GM19240 (cell line): ENCODE measurements at regions not wholly inside any gene's neighbourhood (a gene's known extent, or its start where the extent isn't known, plus 50 kb on each side); places are given as distances from the start of the nearest gene placed in this dataset.
A peak's percentile ranks its signal among the peaks of the same experiment; 100 is the strongest.

Experiments used
- DNase-seq: peaks from one replicate; pipeline ENCODE4 v3.0.0; 2011; ENCODE audit warnings: low spot score; ENCODE audit not compliant: insufficient read length

GRCh38 chr2:129870685-129871241, 108.7 kb upstream of the RAB6C start:
- no peak for DNase-seq

GRCh38 chr2:129872446-129872845, 107.0 kb upstream of the RAB6C start:
- no peak for DNase-seq

GRCh38 chr2:129876541-129876940, 102.9 kb upstream of the RAB6C start:
- no peak for DNase-seq

- peak; percentile 94 for DNase-seq
These were observed 102.2 kb upstream of the RAB6C start for GRCh38 chr2:129877289-129877741.

- DNase-seq: no peak
These were observed 101.4 kb upstream of the RAB6C start for GRCh38 chr2:129877795-129878775.

GRCh38 chr2:129879614-129880180, 99.8 kb upstream of the RAB6C start:
- DNase-seq: no peak

- DNase-seq: no peak
These were observed 99.2 kb upstream of the RAB6C start for GRCh38 chr2:129880309-129880708.

GRCh38 chr2:129880971-129881370, 98.5 kb upstream of the RAB6C start:
- no peak for DNase-seq

GRCh38 chr2:129881786-129882396, 97.6 kb upstream of the RAB6C start:
- no peak for DNase-seq

- DNase-seq: no peak
These were observed 97.0 kb upstream of the RAB6C start for GRCh38 chr2:129882476-129882875.

GRCh38 chr2:129883121-129883520, 96.3 kb upstream of the RAB6C start:
- DNase-seq: no peak

GRCh38 chr2:129884221-129884786, 95.2 kb upstream of the RAB6C start:
- DNase-seq: no peak

GRCh38 chr2:129885735-129886134, 93.7 kb upstream of the RAB6C start:
- no peak for DNase-seq

GRCh38 chr2:129887688-129888266, 91.7 kb upstream of the RAB6C start:
- DNase-seq: no peak

- no peak for DNase-seq
These were observed 91.0 kb upstream of the RAB6C start for GRCh38 chr2:129888461-129888860.

GRCh38 chr2:129888896-129889295, 90.6 kb upstream of the RAB6C start:
- no peak for DNase-seq

- no peak for DNase-seq
These were observed 87.8 kb upstream of the RAB6C start for GRCh38 chr2:129891341-129892320.

- no peak for DNase-seq
These were observed 87.1 kb upstream of the RAB6C start for GRCh38 chr2:129892360-129892759.

- no peak for DNase-seq
These were observed 86.7 kb upstream of the RAB6C start for GRCh38 chr2:129892773-129893172.

- no peak for DNase-seq
These were observed 86.2 kb upstream of the RAB6C start for GRCh38 chr2:129893244-129893643.
